HL-60 (cell line): ENCODE measurements at regions not wholly inside any gene's neighbourhood (a gene's known extent, or its start where the extent isn't known, plus 50 kb on each side); places are given as distances from the start of the nearest gene placed in this dataset.

ENCODE experiments used
- GABPA ChIP-seq: IDR thresholded peaks from 2 replicates; pipeline ENCODE4 v1.6.1; 2012; ENCODE audit warnings: low read depth
- POLR2AphosphoS5 ChIP-seq: IDR thresholded peaks from 2 replicates; pipeline ENCODE4 v1.6.1; 2012; ENCODE audit warnings: low read depth
- TF ChIP-seq, protein P1 (sequence below): IDR thresholded peaks from 2 replicates; pipeline ENCODE4 v1.6.1; 2012; ENCODE audit warnings: low read depth; ENCODE audit not compliant: insufficient replicate concordance
- TF ChIP-seq, protein P2 (sequence below): IDR thresholded peaks from one replicate; pipeline ENCODE4 v1.5.1; 2011; ENCODE audit warnings: low read length, control low read depth, inconsistent platforms; ENCODE audit not compliant: insufficient read depth

DNA sequence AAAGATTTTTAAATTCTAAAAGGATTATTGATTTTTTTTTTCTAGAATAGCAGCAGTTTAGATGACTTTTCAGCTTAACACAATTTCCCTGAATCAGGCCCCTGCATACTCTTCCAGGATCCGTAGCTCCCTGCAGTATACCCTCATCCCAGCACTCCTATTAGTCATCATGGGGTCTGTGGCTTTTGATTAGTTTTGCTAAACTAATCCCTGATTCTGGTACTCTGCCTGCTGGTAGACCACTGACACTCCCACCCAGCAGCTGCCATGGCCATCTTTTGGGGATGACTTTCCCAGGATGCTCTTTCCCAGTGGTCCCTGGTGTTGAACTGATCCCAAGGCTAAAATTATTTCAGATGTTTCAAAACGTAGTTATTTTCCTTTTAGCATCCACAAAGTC, 802.0 kb downstream of the RAPGEF2 start:
- TF ChIP-seq, protein P1, sequence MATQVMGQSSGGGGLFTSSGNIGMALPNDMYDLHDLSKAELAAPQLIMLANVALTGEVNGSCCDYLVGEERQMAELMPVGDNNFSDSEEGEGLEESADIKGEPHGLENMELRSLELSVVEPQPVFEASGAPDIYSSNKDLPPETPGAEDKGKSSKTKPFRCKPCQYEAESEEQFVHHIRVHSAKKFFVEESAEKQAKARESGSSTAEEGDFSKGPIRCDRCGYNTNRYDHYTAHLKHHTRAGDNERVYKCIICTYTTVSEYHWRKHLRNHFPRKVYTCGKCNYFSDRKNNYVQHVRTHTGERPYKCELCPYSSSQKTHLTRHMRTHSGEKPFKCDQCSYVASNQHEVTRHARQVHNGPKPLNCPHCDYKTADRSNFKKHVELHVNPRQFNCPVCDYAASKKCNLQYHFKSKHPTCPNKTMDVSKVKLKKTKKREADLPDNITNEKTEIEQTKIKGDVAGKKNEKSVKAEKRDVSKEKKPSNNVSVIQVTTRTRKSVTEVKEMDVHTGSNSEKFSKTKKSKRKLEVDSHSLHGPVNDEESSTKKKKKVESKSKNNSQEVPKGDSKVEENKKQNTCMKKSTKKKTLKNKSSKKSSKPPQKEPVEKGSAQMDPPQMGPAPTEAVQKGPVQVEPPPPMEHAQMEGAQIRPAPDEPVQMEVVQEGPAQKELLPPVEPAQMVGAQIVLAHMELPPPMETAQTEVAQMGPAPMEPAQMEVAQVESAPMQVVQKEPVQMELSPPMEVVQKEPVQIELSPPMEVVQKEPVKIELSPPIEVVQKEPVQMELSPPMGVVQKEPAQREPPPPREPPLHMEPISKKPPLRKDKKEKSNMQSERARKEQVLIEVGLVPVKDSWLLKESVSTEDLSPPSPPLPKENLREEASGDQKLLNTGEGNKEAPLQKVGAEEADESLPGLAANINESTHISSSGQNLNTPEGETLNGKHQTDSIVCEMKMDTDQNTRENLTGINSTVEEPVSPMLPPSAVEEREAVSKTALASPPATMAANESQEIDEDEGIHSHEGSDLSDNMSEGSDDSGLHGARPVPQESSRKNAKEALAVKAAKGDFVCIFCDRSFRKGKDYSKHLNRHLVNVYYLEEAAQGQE, result no peak
- TF ChIP-seq, protein P2, sequence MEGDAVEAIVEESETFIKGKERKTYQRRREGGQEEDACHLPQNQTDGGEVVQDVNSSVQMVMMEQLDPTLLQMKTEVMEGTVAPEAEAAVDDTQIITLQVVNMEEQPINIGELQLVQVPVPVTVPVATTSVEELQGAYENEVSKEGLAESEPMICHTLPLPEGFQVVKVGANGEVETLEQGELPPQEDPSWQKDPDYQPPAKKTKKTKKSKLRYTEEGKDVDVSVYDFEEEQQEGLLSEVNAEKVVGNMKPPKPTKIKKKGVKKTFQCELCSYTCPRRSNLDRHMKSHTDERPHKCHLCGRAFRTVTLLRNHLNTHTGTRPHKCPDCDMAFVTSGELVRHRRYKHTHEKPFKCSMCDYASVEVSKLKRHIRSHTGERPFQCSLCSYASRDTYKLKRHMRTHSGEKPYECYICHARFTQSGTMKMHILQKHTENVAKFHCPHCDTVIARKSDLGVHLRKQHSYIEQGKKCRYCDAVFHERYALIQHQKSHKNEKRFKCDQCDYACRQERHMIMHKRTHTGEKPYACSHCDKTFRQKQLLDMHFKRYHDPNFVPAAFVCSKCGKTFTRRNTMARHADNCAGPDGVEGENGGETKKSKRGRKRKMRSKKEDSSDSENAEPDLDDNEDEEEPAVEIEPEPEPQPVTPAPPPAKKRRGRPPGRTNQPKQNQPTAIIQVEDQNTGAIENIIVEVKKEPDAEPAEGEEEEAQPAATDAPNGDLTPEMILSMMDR, result no peak
- TF ChIP-seq GABPA (no peak), POLR2AphosphoS5 (no peak)
